ENCODE measurements at regions not wholly inside any gene's neighbourhood (a gene's known extent, or its start where the extent isn't known, plus 50 kb on each side); places are given as distances from the start of the nearest gene placed in this dataset.

- DNase-seq: no peak
Measured at GRCh38 chr2:120983344-120983743, 247.7 kb downstream of the GLI2 start.

GRCh38 chr2:120984046-120984445 is 248.4 kb downstream of the GLI2 start:
- DNase-seq: no peak

GRCh38 chr2:120984452-120985173 is 248.9 kb downstream of the GLI2 start:
- no peak for DNase-seq

GRCh38 chr2:120985174-120985996 is 249.7 kb downstream of the GLI2 start:
- DNase-seq: no peak

GRCh38 chr2:120985997-120986651 is 250.5 kb downstream of the GLI2 start:
- DNase-seq: no peak

- DNase-seq: no peak
Measured at GRCh38 chr2:120986898-120987650, 251.4 kb downstream of the GLI2 start.

GRCh38 chr2:120988051-120988699 is 252.5 kb downstream of the GLI2 start:
- no peak for DNase-seq

GRCh38 chr2:120988700-120989511 is 253.2 kb downstream of the GLI2 start:
- no peak for DNase-seq

- DNase-seq: no peak
Measured at GRCh38 chr2:120989512-120990441, 254.1 kb downstream of the GLI2 start.

- DNase-seq: no peak
Measured at GRCh38 chr2:120990451-120990871, 254.8 kb downstream of the GLI2 start.

- DNase-seq: no peak
Measured at GRCh38 chr2:120991441-120991840, 255.8 kb downstream of the GLI2 start.

GRCh38 chr2:120992791-120993555 is 257.3 kb downstream of the GLI2 start:
- DNase-seq: no peak

- no peak for DNase-seq
Measured at GRCh38 chr2:120993661-120994060, 258.0 kb downstream of the GLI2 start.

- no peak for DNase-seq
Measured at GRCh38 chr2:120994301-120994995, 258.8 kb downstream of the GLI2 start.

- DNase-seq: no peak
Measured at GRCh38 chr2:120995152-120995551, 259.5 kb downstream of the GLI2 start.

GRCh38 chr2:120995656-120996190 is 260.1 kb downstream of the GLI2 start:
- no peak for DNase-seq

GRCh38 chr2:120999377-121000097 is 263.9 kb downstream of the GLI2 start:
- no peak for DNase-seq

GRCh38 chr2:121000804-121001203 is 265.1 kb downstream of the GLI2 start:
- DNase-seq: no peak

All from activated CD4-positive, alpha-beta T cell treated with anti-CD3 and anti-CD28 coated beads, Interleukin-2, Interleukin-6, amounts not matched to agents 100 ng/mL and 50 ng/mL, durations not matched to agents 16 hours and 8 hours (primary cell).